GM18502 (cell line): ENCODE measurements at regions not wholly inside any gene's neighbourhood (a gene's known extent, or its start where the extent isn't known, plus 50 kb on each side); places are given as distances from the start of the nearest gene placed in this dataset.

Experiments
- ATAC-seq: cut with Tn5 transposase; IDR thresholded peaks from one replicate; pipeline ENCODE4 v1.9.1; 2021; ENCODE audit warnings: mild to moderate bottlenecking; ENCODE audit not compliant: unreplicated experiment, poor library complexity

- ATAC-seq: no peak
Observed at GRCh38 chr16:6864671-6865070, 468.0 kb upstream of the RBFOX1 start.

GRCh38 chr16:6864244-6864643 lies 468.4 kb upstream of the RBFOX1 start:
- no peak for ATAC-seq

- ATAC-seq: no peak
Observed at GRCh38 chr16:6863135-6863534, 469.5 kb upstream of the RBFOX1 start.

- no peak for ATAC-seq
Observed at GRCh38 chr16:6861815-6862477, 470.7 kb upstream of the RBFOX1 start.

GRCh38 chr16:6861135-6861814 lies 471.4 kb upstream of the RBFOX1 start:
- no peak for ATAC-seq

GRCh38 chr16:6857575-6857974 lies 475.1 kb upstream of the RBFOX1 start:
- ATAC-seq: no peak

- ATAC-seq: no peak
Observed at GRCh38 chr16:6856578-6856977, 476.1 kb upstream of the RBFOX1 start.

- no peak for ATAC-seq
Observed at GRCh38 chr16:6853565-6853964, 479.1 kb upstream of the RBFOX1 start.

GRCh38 chr16:6852643-6853225 lies 479.9 kb upstream of the RBFOX1 start:
- no peak for ATAC-seq

GRCh38 chr16:6846452-6846851 lies 486.2 kb upstream of the RBFOX1 start:
- ATAC-seq: no peak

GRCh38 chr16:6841392-6841791 lies 491.3 kb upstream of the RBFOX1 start:
- ATAC-seq: no peak

GRCh38 chr16:6837722-6838121 lies 494.9 kb upstream of the RBFOX1 start:
- no peak for ATAC-seq

GRCh38 chr16:6836766-6837165 lies 495.9 kb upstream of the RBFOX1 start:
- ATAC-seq: no peak

- no peak for ATAC-seq
Observed at GRCh38 chr16:6835941-6836340, 496.7 kb upstream of the RBFOX1 start.

- no peak for ATAC-seq
Observed at GRCh38 chr16:6835516-6835915, 497.1 kb upstream of the RBFOX1 start.

- no peak for ATAC-seq
Observed at GRCh38 chr16:6828690-6829089, 504.0 kb upstream of the RBFOX1 start.

GRCh38 chr16:6827931-6828330 lies 504.7 kb upstream of the RBFOX1 start:
- no peak for ATAC-seq

GRCh38 chr16:6827267-6827666 lies 505.4 kb upstream of the RBFOX1 start:
- no peak for ATAC-seq

GRCh38 chr16:6822041-6822440 lies 510.6 kb upstream of the RBFOX1 start:
- ATAC-seq: no peak

- ATAC-seq: no peak
Observed at GRCh38 chr16:6804461-6804860, 528.2 kb upstream of the RBFOX1 start.

- ATAC-seq: no peak
Observed at GRCh38 chr16:6803176-6803575, 529.5 kb upstream of the RBFOX1 start.

- no peak for ATAC-seq
Observed at GRCh38 chr16:6797223-6797622, 535.4 kb upstream of the RBFOX1 start.
